Skin of body (tissue), 1 donor: ENCODE measurements at regions not wholly inside any gene's neighbourhood (a gene's known extent, or its start where the extent isn't known, plus 50 kb on each side); places are given as distances from the start of the nearest gene placed in this dataset.

Source experiments
- DNase-seq: peaks from one replicate; lab custom pipeline; 2025; lab: John Stamatoyannopoulos, UW

DNA sequence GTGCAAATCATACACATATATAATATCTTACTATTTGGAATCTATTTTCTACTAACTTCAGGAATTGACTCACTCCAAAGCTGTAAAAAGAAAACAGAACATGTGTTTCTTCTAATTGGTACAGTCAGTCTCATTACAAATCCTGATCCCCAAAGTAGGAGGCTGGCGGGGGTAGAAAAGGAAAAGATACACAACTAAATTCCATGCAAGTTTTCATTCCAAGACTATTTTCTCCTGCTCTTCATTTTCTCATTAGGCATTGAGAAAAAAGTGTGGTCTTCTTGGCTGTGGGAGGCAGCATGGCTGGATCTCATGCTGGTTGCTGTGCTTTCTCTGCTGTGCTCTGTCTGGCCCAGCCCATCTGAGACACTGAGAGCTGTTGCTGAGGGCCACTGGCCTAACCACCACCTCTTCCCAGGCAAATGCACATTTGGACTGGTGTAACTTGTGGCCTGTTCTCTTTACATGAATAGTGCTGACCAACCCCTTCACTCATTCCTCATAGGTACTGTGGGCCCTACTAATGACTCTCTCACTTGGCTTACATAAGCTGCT lies 1107.5 kb upstream of the B3GALT2 start:
- DNase-seq, result peak; percentile 46

DNA sequence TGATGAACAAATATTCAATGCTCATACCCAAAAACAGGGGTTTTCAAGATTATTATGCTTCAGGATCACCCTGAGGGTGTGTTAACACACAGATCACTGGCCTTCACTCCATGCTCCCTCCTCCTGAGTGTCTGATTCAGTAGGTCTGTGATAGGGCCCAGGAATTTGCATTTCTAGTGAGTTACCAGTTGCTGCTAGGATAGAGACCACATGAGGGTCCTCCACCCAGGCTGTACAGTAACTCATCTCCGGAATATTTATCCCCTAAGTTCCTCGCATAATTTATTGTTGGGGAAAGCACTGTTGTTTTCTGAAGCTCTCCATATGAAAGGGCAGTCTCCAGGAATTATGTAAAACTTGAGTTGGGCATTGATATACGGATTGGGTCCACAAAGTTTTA lies 1106.6 kb upstream of the B3GALT2 start:
- DNase-seq, result no peak

DNA sequence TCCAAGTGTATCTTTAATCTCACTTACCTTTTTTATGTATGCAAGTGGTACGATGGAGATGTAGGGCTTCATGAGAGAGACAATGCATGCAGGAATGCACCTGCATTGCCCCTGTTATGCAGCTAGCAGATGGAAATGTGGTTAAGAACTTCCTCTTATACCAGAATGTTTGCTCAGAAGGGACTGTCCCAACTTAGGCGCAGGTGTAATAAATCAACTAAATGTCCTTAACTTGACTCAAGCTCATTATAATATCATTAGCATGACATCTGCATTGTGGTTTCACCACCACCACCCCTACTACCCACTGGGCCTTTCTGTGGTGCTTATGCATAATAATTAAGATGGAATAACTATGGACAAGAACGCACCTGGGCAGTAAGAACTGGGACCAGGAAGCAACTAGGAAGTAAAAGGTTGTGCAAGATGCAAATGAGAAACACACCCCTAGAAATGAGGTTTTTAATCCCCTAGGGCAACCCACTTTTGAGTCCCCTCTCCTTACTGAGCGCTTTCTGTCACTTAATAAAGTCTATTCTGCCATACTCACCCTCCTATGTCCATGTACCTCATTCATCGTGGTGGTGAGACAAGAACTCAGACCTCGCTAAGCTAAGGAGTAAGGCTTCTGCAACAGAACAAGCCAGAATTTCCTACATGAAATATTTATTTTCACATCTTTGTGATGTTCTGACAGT lies 1103.3 kb upstream of the B3GALT2 start:
- DNase-seq, result no peak

DNA sequence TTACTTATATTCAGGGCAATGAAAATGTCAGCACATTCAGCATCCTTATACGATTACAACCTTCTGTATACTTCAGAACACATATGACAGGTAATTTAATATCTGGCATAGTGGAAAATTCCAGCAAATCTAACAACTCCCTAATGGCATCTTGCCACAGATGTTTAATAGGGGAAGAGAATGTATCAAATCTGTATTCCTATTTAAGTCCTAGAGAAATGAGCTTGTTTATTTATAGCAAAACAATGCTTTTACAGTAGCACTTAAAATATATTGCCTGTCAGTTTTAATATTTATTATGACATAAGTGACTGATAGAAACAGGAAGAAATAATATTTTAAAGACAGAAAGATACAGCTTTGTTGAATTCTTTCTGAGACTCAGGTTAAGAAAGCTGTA lies 1101.8 kb upstream of the B3GALT2 start:
- DNase-seq, result no peak

DNA sequence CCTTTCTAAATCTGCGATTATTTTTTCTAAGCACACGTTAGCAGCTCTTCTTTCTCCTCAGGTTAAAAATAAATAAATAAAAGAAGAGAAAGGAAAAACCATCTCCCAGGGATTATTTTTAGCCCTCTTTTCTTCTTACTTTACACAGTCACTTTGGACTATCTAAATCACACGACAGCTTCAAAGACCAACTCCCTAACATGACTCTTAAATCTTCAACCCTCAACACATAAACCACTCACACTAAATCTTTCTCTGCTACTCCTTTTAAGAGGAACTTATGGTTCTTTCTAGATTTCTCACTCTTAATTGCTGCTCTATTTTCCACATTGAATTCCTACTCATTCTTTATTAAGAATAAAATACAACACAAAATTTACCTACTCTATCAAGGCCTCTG lies 1095.0 kb upstream of the B3GALT2 start:
- DNase-seq, result no peak

DNA sequence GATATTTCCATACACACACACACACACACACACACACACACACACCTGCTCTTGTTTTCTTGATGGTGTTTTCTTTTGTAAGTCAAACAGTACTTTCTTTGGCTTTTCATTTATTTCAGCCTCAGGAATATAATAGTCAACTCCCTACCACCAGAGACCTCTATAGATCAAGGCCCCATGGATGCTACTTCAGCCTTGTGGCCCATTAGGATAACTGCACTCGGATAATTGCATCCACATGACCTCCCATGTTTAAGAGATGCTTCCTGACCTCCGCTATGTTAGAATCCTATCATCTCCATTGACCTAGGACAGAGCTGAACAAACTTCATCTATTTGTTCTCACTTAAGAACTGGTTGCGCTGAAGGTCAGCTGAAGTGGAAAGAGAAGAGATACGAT lies 1094.0 kb upstream of the B3GALT2 start:
- DNase-seq, result no peak

DNA sequence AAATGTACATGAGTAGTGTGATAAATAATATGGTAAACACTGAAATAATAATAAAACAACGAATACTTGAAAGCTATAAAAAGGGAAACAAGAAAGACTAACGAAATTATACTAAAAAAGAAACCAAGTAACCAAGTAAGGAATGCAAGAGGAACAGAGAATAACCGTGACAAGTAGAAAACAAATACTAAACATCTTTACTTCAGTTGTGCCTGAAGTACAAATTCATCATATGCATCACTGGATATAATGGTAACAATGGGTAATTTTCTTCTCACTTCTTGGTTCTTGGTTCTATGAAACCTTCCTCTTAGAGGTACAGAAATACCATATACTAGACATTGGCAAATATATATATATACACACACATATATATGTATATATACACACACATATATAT lies 1093.6 kb upstream of the B3GALT2 start:
- no peak for DNase-seq

DNA sequence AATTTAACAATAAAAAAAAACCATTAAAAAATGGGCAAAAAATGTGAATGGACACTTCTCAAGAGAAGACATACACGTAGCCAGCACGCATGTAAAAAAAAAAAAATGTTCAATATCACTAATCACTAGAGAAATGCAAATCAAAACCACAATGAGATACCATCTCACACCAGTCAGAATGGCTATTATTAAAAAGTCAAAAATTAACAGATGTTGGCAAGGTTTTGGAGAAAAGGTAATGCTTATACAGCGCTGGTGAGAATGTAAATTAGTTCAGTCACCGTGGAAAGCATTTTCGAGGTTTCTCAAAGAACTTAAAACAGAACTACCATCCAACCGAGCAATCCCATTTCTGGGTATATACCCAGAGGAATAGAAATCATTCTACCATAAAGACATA lies 1091.5 kb upstream of the B3GALT2 start:
- no peak for DNase-seq

DNA sequence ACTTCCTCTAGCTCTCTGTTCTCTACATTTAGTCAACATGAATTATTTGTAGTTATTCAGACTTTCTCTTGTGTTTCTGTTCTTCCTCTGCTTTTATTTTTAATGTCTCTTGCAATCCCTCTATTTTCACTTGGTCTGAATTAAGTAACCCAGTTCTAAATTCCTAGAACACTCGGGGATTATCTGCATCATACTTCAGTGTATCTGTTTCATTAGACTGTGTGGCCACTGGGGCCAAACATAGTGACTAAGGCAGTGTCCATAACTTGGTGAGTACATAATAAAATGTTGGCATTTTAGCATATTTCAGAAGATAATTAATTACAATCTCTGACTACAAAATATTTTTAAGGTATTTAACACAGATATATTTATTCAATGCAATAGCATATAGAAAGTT lies 1087.2 kb upstream of the B3GALT2 start:
- DNase-seq, result no peak

DNA sequence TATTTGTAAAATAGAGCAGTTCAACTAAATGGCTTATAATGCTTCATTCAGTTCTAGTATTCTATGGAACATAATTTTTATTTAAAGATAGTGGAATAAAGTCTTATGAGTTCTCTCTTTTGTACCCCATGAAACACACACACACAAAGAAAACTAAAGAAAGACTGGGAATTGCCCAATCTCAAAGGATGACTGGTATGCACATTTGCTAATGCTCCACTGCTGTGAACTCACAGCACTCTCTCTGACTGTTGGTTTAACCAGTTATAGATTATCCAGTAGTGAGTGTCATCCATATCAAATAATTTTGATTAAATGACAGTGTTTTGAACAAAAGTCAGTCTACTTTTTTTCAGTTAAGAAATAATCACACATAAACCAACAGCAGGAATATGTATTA lies 1082.4 kb upstream of the B3GALT2 start:
- no peak for DNase-seq

DNA sequence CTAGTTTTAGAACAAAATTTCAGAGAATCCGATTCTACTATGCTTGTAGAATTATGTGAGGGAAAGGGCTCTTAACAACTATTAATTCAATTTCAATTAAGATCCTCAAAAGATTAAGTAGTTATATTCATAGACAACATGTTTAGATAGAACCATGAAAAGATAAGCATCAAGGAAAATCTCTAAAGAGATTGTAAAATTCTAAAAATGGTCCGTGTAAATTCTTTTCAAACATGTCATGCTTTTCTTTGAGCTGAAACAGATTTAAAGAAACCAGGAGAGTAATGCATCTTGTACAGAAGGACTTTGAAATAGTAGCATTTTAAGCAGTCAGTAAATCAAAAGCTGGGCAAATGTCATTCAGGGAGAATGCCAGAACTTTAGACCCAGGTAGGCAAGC lies 1080.6 kb upstream of the B3GALT2 start:
- DNase-seq, result no peak

DNA sequence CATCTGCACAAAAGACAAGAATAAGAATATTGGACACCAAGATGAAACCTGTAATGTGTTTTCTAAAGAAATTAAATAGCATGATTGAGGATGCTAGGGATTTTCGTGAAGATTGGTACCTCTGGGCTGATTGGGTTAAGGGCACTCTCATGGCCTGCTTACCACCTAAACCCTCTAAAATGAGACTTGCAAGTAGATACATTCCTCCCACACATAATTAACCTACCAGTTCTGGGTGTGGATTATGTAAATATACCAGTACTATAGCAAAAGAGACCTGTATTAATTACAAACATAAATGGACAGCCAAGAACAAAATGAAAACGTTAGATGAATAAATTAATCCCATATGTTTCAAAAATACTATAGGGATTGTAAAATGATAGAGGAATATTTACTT lies 1069.6 kb upstream of the B3GALT2 start:
- no peak for DNase-seq

DNA sequence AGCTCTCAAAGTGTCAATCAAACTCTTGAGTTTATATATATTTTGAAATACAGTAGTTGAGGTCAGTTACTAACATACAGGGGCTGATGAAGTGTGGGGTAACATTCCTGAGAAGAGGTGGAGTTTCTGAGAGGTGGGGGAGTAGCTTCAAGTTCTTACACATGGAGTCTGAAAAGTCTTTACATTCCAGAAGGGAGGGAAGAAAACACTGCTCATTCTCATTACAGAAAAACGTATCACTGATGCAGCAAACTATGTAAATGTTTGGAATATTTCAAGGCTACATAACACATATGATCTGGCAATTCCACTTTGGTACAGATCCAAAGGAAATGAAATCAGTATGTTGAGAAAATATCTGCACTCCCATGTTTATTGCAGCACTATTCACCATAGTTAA lies 1065.8 kb upstream of the B3GALT2 start:
- DNase-seq, result peak; percentile 47

DNA sequence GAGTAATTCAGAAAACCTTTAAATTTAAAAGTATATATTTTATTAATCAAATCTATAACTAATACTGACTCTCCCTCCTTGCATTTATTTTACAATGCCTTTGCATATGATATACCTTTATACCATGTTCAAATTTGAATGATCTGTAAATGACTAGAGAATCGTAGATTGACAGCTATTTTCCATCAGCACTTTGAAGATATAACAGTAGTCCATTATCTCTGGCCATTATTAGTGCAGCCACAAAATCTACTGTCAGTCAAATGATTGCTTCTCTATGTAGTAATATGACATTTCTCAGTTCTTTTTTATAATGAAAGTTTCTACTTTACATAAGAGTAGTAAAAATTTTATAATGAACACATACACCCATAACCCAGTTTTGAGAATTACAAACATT lies 1054.8 kb upstream of the B3GALT2 start:
- DNase-seq, result no peak

DNA sequence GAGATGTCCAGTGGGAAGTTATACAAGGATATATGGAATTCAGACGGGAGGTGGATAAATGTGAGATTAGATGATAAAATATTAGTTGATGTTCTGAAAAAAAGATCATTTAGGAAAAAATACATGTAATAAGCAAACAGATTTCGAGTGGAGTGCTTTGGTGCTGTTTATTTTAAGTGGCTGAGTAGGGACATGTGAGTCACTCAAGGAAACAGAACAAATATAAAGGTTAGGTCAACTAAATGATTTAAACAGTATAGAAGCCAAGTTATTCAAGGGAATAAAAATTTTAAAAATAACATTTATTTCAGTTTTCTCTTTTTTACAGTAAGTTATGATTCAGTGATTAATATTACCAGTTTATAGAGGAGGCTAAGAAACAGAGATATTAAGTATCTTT lies 1046.7 kb upstream of the B3GALT2 start:
- DNase-seq, result no peak

DNA sequence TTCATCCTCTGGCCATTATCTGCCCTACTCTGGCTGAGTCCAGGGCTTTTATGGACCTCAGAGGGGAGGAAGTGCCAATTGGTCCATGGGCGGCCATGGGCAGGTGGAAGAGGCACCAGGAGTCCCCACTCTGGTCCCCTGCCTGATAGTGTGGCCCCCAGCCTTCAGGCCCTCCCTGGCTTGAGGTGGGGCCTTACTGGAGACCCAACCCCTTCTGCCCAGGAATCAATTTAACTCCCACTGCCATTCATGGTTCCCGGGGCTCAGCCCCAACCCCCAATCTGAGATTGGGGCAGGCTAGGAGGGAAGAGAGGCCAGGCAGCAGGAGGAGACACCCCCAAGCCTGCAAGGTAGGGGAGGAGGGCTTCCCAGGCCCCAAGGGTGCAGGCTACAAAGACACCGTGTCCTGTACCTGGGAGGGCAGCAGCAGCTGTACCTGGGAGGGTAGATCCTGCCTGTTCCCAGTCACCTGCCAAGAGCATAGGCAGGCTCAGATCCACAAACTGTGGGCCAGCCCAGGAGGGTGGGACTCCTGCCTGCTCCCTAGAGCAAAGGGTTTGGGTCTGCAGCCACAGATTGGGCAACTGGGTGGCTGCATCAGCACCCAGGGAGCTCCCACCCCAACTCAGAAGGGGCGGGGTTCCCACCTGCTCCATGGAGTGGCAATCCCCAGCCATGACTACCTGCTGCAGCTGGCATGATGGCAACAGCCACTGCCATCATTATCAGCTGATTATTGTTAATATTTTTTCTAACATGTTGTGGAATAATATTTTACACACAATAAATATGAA lies 1044.1 kb upstream of the B3GALT2 start:
- no peak for DNase-seq

DNA sequence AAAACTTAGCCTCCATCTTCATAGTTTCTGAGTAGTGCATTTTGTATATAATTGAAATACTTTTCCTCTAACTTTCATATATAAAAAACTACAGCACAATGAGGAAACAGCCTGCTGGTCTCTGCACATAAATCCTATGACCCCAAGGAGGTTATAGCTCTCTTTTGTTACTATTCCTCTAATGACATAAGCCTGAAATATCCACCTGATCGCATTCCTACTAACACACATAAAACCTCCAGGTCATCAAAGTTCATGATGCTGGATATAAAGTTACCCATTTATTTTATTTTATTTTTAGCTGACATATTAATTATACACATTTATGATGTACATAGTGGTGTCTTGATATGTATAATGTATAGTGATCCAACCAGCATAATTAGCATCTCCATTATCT lies 1042.0 kb upstream of the B3GALT2 start:
- DNase-seq, result no peak

DNA sequence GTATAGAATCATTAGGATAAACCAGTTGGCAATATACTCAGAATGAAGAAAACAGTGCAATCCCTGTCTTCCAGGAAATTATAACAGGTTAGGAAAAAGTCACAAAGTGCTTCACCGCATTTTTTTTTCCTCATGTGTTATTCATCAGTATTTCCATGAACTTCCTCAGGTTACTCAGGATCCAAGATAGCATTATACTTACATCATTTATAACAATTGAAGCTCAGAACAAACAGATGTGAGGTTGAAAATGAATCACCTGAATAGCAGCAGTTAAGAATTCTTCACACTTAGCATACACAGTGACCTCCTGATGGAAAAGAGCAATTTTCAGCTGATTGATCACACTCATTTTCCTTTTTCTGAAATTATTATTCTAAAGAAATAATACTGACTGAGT lies 1040.7 kb upstream of the B3GALT2 start:
- no peak for DNase-seq

DNA sequence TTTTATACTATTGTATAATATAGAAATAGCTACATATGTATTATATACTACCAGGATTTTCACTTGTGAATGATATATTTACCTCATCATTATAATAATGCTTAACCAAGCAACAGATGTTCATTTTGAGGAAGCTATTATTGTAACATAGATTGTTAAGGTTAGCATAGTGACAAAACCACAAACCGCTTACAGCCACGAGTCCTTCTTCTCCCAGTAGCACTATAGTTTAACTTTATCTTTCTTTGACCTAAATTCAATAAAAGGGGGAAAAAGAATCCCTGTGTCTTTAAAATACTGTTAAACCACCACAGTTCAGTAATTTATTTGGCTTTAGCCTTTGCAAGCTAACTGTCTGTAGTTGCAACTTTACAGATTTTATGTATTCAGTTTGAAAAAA lies 1039.4 kb upstream of the B3GALT2 start:
- no peak for DNase-seq

DNA sequence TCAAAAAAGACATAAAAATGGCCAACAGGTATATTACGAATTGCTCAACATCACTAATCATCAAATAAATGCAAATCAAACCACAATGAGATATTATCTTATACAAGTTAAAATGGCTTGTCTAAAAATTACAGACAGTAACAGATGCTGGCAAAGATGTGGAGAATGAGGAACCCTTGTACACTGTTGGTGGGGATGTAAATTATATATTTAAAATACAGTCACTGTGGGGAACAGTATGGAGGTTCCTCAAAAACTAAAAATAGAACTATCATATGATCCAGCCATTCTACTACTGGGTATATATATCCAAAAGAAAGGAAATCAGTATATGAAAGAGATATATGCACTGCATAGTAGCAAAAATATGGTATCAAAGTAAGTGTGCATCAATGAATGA lies 1037.2 kb upstream of the B3GALT2 start:
- DNase-seq, result no peak

DNA sequence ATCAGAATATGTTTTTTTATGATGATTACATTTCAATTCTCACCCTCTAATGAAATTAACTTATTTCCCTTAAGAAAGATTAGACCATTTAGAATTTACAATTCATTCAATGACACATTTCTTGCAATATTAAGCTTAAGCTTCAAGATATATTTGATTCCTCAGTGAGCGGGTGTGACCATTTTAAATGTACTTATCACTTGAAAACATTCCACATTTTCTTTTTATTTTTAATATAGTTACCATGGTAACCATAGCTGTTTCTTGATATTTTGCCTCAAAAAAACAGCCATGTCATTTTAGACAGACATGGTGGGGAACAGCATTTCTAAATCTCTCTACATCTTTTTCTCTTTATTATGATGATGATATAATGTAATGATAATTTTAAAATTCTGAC lies 1029.0 kb upstream of the B3GALT2 start:
- DNase-seq, result no peak

DNA sequence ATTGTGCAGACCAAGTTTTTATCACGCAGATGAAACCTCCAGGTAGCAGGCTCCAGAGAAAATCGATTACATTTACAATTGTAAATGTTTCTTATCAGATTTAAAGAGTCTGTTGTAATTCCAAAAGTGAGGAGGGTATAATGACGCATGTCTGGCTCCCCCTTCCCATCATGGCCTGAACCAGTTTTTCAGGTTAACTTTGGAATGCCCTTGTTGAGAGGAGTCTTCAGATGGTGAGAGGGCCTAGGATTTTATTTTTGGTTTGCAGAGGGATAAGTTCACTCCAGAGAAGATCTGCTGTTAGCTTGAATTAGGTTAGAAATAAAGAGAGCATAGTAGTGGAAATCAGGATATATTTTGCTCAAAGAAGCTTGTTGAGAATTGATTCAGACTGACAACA lies 1028.3 kb upstream of the B3GALT2 start:
- DNase-seq, result no peak

DNA sequence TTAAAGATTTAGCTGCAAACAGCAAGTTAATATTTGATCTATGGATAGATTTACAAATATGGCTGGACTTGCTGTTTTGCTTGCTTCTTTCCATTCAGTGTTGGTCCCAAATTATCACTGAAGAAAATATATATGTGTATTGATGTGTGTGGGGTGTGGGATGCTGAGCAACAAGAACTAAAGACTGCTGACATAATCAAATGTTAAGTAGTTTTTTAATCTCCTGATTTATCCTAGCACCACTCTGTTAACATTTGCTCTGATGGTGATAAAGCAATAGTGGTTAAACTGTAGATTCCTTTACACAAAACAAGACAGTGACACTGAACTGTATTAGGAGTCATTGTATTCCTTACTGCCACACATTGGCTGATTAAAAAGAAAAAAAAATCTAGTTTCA lies 1023.5 kb upstream of the B3GALT2 start:
- no peak for DNase-seq
